HCT116 (cell line): ENCODE measurements at regions not wholly inside any gene's neighbourhood (a gene's known extent, or its start where the extent isn't known, plus 50 kb on each side); places are given as distances from the start of the nearest gene placed in this dataset.

Experiments
- ATAC-seq: fragments of 200-7000 bp; cut with Tn5 transposase; 2 replicates; pipeline ENCODE4 v1.9.1; 2020; ENCODE audit warnings: mild to moderate bottlenecking, moderate library complexity
- BruUV-seq: library from RNA; stranded (reverse); fragments of 400-500 nt; replicated peaks from 2 replicates; lab custom pipeline; 2021; lab: Mats Ljungman, UMichigan
- CTCF ChIA-PET: fragments of 300-600 bp; sonication (Branson Sonifier 250); formaldehyde crosslinking; loops from one replicate; lab custom pipeline; 2021; ENCODE audit warnings: antibody characterized with exemption; lab: Charles Lee
- POLR2A ChIA-PET: fragments of 300-600, 350-600 bp; sonication (Branson Sonifier 250); formaldehyde crosslinking; loops from one replicate; lab custom pipeline; 2021; ENCODE audit warnings: antibody characterized with exemption; lab: Charles Lee
- RAD21 ChIA-PET, 2 experiments: fragments of 300-600 bp; sonication (Branson Sonifier 250); formaldehyde crosslinking; loops; one replicate each; lab custom pipeline; 2023; ENCODE audit warnings: low total read pairs in 2 of 2; ENCODE audit not compliant: uncharacterized antibody in 2 of 2, unreplicated experiment in 2 of 2, low non-redundant PET in 1 of 2; lab: Charles Lee
- DNase-seq: peaks from one replicate; pipeline ENCODE4 v3.0.0-alpha.2; 2010; ENCODE audit warnings: low read depth, low spot score
- H2AFZ ChIP-seq: fragments of 200-600 bp; shearing (Covaris generic), sonication (generic); 2 replicates; pipeline ENCODE4 v1.6.1; 2017; ENCODE audit warnings: low read depth, mixed run types, mixed read lengths, antibody characterized with exemption, low read length; ENCODE audit not compliant: poor library complexity, severe bottlenecking
- H3K27ac ChIP-seq: 2 replicates; pipeline ENCODE4 v1.5.1; 2012; ENCODE audit warnings: low read depth, low read length
- H3K27me3 ChIP-seq: fragments of 200-600 bp; sonication (generic); 2 replicates; pipeline ENCODE4 v1.6.1; 2016; ENCODE audit warnings: mixed run types, low read length, mixed read lengths; ENCODE audit not compliant: insufficient read depth
- H3K36me3 ChIP-seq, 2 experiments: fragments of 200-500 bp in 1 of 2; fragments of 200-600 bp in 1 of 2; sonication (Bioruptor generic) in 1 of 2; sonication (generic) in 1 of 2; 2 replicates each; pipeline versions ENCODE4 v1.5.1 to v1.6.1; 2014 to 2016; ENCODE audit warnings: low read length in 2 of 2, inconsistent platforms in 1 of 2, mixed read lengths in 1 of 2, mixed run types in 1 of 2; ENCODE audit not compliant: insufficient read depth in 2 of 2, control insufficient read depth in 1 of 2
- H3K4me1 ChIP-seq, 2 experiments: fragments of 200-600 bp in 1 of 2; sonication (generic) in 1 of 2; 2 replicates each; pipeline versions ENCODE4 v1.5.1 to v1.6.1; 2012 to 2017; ENCODE audit warnings: low read length in 2 of 2, inconsistent platforms in 1 of 2, mild to moderate bottlenecking in 1 of 2, mixed read lengths in 1 of 2, mixed run types in 1 of 2, moderate library complexity in 1 of 2; ENCODE audit not compliant: insufficient read depth in 2 of 2, control insufficient read depth in 1 of 2
- H3K4me2 ChIP-seq: fragments of 200-600 bp; sonication (generic); 2 replicates; pipeline ENCODE4 v1.6.1; 2017; ENCODE audit warnings: mixed run types, low read length, mixed read lengths
- H3K4me3 ChIP-seq, 2 experiments: fragments of 200-600 bp in 1 of 2; sonication (generic) in 1 of 2; replicated peaks in 1 of 2; 2 replicates each; pipeline ENCODE4 v1.5.1; 2011 to 2016; ENCODE audit warnings: low read length in 2 of 2, control low read depth in 1 of 2, low read depth in 1 of 2, mild to moderate bottlenecking in 1 of 2, mixed read lengths in 1 of 2, mixed run types in 1 of 2
- H3K79me2 ChIP-seq: fragments of 200-600 bp; sonication (generic); 2 replicates; pipeline ENCODE4 v1.6.1; 2017; ENCODE audit warnings: mild to moderate bottlenecking, mixed run types, low read length, moderate library complexity, mixed read lengths; ENCODE audit not compliant: insufficient read depth
- H3K9ac ChIP-seq: fragments of 200-600 bp; sonication (generic); 2 replicates; pipeline ENCODE4 v1.6.1; 2016; ENCODE audit warnings: low read length, mixed read lengths
- H3K9me2 ChIP-seq: fragments of 200-600 bp; sonication (generic), shearing (Covaris generic); 2 replicates; pipeline ENCODE4 v1.6.1; 2017; ENCODE audit warnings: mixed run types, mild to moderate bottlenecking, moderate library complexity; ENCODE audit not compliant: insufficient read depth
- H3K9me3 ChIP-seq, 2 experiments: fragments of 200-500 bp in 1 of 2; fragments of 200-600 bp in 1 of 2; sonication (Bioruptor generic) in 1 of 2; sonication (generic) in 1 of 2; 2 replicates each; pipeline ENCODE4 v1.6.1; 2014 to 2017; ENCODE audit warnings: low read length in 2 of 2, mixed read lengths in 2 of 2, inconsistent platforms in 1 of 2, low read depth in 1 of 2, mild to moderate bottlenecking in 1 of 2, mixed run types in 1 of 2, moderate library complexity in 1 of 2; ENCODE audit not compliant: control insufficient read depth in 1 of 2, insufficient read depth in 1 of 2
- H4K20me1 ChIP-seq: fragments of 200-600 bp; sonication (generic), shearing (Covaris generic); 2 replicates; pipeline ENCODE4 v1.6.1; 2017; ENCODE audit warnings: mixed run types, mild to moderate bottlenecking, moderate library complexity; ENCODE audit not compliant: insufficient read depth
- CEBPB ChIP-seq: IDR thresholded peaks from 2 replicates; pipeline ENCODE4 v1.6.1; 2012; ENCODE audit warnings: low read depth
- ELF1 ChIP-seq: IDR thresholded peaks from 2 replicates; pipeline ENCODE4 v1.6.1; 2012; ENCODE audit warnings: low read depth, borderline replicate concordance
- EZH2 ChIP-seq: fragments of 200-600 bp; sonication (generic); IDR thresholded peaks from 2 replicates; pipeline ENCODE4 v1.6.1; 2017; ENCODE audit warnings: antibody characterized with exemption, mixed run types
- EZH2phosphoT487 ChIP-seq: fragments of 200-600 bp; IDR thresholded peaks from 2 replicates; pipeline ENCODE4 v1.6.1; 2018; ENCODE audit warnings: antibody characterized with exemption, borderline replicate concordance
- FOSL1 ChIP-seq: IDR thresholded peaks from 2 replicates; pipeline ENCODE4 v1.6.1; 2012; ENCODE audit warnings: low read depth
- JUND ChIP-seq: IDR thresholded peaks from 2 replicates; pipeline ENCODE4 v1.6.1; 2012
- POLR2AphosphoS5 ChIP-seq: IDR thresholded peaks from 2 replicates; pipeline ENCODE4 v1.6.1; 2011; ENCODE audit warnings: mild to moderate bottlenecking, low read depth, low read length, moderate library complexity
- RAD21 ChIP-seq: IDR thresholded peaks from 2 replicates; pipeline ENCODE4 v1.6.1; 2012; ENCODE audit warnings: low read depth, mild to moderate bottlenecking
- SIN3A ChIP-seq: IDR thresholded peaks from 2 replicates; pipeline ENCODE4 v1.6.1; 2012; ENCODE audit warnings: low read depth
- SP1 ChIP-seq: IDR thresholded peaks from 2 replicates; pipeline ENCODE4 v1.6.1; 2012; ENCODE audit warnings: low read depth
- SRF ChIP-seq: IDR thresholded peaks from 2 replicates; pipeline ENCODE4 v1.6.1; 2012; ENCODE audit warnings: low read depth
- YY1 ChIP-seq: IDR thresholded peaks from 2 replicates; pipeline ENCODE4 v1.6.1; 2011; ENCODE audit warnings: low read length, low read depth, moderate library complexity, mild to moderate bottlenecking; ENCODE audit not compliant: insufficient replicate concordance; ENCODE audit errors: extremely low read depth
- ZFX ChIP-seq: fragments of 450-650 bp; IDR thresholded peaks from 2 replicates; pipeline ENCODE4 v1.6.1; 2017
- ZNF274 ChIP-seq: fragments of 200-500 bp; sonication (Bioruptor generic); IDR thresholded peaks from 2 replicates; pipeline ENCODE4 v1.6.1; 2014; ENCODE audit warnings: mild to moderate bottlenecking, low read depth, low read length, inconsistent platforms
- intact Hi-C: fragments of 100-400 bp; cut with micrococcal nuclease; formaldehyde crosslinking; loops from 2 replicates; pipeline ENCODE4 v1.10.0; 2022
- TF ChIP-seq, protein P1 (sequence below): IDR thresholded peaks from 2 replicates; pipeline ENCODE4 v1.6.1; 2012
- TF ChIP-seq, protein P2 (sequence below), 3 experiments: fragments of 200-600 bp in 1 of 3; sonication (generic) in 1 of 3; IDR thresholded peaks in 2 of 3; conservative IDR thresholded peaks in 1 of 3; 2 replicates each; pipeline ENCODE4 v1.5.1; 2012 to 2017; ENCODE audit warnings: low read depth in 2 of 3, low read length in 2 of 3, antibody characterized with exemption in 1 of 3, borderline replicate concordance in 1 of 3, control low read depth in 1 of 3, mild to moderate bottlenecking in 1 of 3, mixed read lengths in 1 of 3, mixed run types in 1 of 3, moderate library complexity in 1 of 3; ENCODE audit not compliant: insufficient read depth in 1 of 3
- TF ChIP-seq, protein P3 (sequence below): IDR thresholded peaks from 2 replicates; pipeline ENCODE4 v1.6.1; 2012
- TF ChIP-seq, protein P4 (sequence below): IDR thresholded peaks from 2 replicates; pipeline ENCODE4 v1.6.1; 2011; ENCODE audit warnings: mild to moderate bottlenecking, low read length, moderate library complexity; ENCODE audit not compliant: insufficient replicate concordance; ENCODE audit errors: extremely low read depth

DNA sequence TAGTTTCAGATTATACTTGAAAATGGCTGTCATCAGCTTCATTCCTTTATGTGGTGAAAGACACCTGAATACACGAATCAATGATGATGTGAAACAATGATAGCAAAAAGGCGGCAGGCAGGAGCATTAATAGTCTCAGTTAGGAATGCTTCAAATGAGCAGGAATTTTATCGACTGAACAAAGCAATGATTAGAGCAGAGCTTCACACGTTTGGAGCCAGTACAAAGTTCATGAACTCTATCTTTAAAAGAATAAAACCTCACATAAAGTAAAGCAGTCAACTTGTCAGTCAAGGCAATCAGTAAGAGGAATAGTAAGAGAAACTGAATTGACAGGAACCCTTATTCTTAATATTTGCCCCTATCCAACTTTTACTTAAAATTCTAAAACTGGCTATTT, 78.4 kb upstream of the SERTAD2 start:
- BruUV-seq = no TSS peak
- ChIA-PET POLR2A (no interaction called here), CTCF (no interaction called here), RAD21 (no interaction called here)
- no peak overlapping the region for H3K9ac ChIP-seq
- no peak overlapping the region for H3K27ac ChIP-seq
- intact Hi-C loops = no loop called here
- peaks cover 20% of the 10 kb centered on the region; the same call in 1 of the 2 replicates for H3K79me2 ChIP-seq
- TF ChIP-seq FOSL1 (no peak), CEBPB (no peak)
- TF ChIP-seq, protein P1, sequence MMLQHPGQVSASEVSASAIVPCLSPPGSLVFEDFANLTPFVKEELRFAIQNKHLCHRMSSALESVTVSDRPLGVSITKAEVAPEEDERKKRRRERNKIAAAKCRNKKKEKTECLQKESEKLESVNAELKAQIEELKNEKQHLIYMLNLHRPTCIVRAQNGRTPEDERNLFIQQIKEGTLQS = no peak
- H3K27me3 ChIP-seq = no peaks in the 10 kb centered on the region
- H3K9me2 ChIP-seq = no peaks in the 10 kb centered on the region
- H3K4me1 ChIP-seq = peaks cover 9 to 12% of the 10 kb centered on the region in 2 experiments; a peak in 3 of 4 replicates
- H4K20me1 ChIP-seq = 0 out of 2 replicates have a peak, but pooled peaks cover 1% of the 10 kb centered on the region
- H3K36me3 ChIP-seq = no peaks in the 10 kb centered on the region
- H2AFZ ChIP-seq = no peak overlapping the region
- H3K4me3 ChIP-seq = no peak overlapping the region
- ATAC-seq = no peak
- no peak for DNase-seq
- H3K9me3 ChIP-seq = no peaks in the 10 kb centered on the region
- H3K4me2 ChIP-seq = no peak overlapping the region

DNA sequence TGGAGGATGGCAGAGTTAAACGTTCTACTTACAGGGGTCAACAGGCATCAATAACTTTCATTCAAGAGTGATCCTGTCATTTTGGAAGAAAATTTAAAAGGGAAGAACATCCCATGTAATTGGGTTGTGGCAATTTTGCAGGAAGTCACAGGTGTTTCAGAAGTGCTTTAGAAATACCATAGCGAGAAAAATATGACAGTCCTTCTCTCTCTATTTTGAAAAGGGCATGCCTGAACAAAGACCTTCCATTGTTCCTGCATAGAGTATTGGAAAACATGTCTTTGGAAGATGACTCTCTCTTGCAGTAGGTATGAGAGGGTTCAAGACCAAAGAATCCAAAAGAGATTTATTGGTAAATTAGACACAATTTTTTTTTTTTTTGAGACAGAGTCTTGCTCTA, 81.8 kb upstream of the SERTAD2 start:
- ATAC-seq (no peak), DNase-seq (no peak)
- Histone ChIP-seq H4K20me1 (no peaks in the 10 kb centered on the region), H3K9me2 (no peaks in the 10 kb centered on the region), H3K27me3 (no peaks in the 10 kb centered on the region), H3K4me2 (no peak overlapping the region), H3K4me3 (no peak overlapping the region), H3K9me3 (no peaks in the 10 kb centered on the region), H3K36me3 (no peaks in the 10 kb centered on the region), H2AFZ (no peak overlapping the region), H3K79me2 (peaks cover 26% of the 10 kb centered on the region), H3K4me1 (peaks cover 6 to 9% of the 10 kb centered on the region in 2 experiments; a peak in 3 of 4 replicates), H3K9ac (no peak overlapping the region), H3K27ac (no peak overlapping the region)
- intact Hi-C loops = no loop called here
- POLR2A ChIA-PET = no interaction called here
- BruUV-seq = no TSS peak
- TF ChIP-seq ZNF274 = no peak
- TF ChIP-seq RAD21 = no peak
- no peak for TF ChIP-seq FOSL1
- TF ChIP-seq, protein P2, sequence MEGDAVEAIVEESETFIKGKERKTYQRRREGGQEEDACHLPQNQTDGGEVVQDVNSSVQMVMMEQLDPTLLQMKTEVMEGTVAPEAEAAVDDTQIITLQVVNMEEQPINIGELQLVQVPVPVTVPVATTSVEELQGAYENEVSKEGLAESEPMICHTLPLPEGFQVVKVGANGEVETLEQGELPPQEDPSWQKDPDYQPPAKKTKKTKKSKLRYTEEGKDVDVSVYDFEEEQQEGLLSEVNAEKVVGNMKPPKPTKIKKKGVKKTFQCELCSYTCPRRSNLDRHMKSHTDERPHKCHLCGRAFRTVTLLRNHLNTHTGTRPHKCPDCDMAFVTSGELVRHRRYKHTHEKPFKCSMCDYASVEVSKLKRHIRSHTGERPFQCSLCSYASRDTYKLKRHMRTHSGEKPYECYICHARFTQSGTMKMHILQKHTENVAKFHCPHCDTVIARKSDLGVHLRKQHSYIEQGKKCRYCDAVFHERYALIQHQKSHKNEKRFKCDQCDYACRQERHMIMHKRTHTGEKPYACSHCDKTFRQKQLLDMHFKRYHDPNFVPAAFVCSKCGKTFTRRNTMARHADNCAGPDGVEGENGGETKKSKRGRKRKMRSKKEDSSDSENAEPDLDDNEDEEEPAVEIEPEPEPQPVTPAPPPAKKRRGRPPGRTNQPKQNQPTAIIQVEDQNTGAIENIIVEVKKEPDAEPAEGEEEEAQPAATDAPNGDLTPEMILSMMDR (IDR thresholded peaks at IDR 0.05 in 2 of 3, conservative IDR thresholded peaks at IDR 0.05 in 1 of 3; ENCODE audit: borderline replicate concordance in 1 of 3, insufficient read depth in 1 of 3, low read depth in 2 of 3, low read length in 2 of 3) = no peak
- no peak for TF ChIP-seq POLR2AphosphoS5
- TF ChIP-seq, protein P3, sequence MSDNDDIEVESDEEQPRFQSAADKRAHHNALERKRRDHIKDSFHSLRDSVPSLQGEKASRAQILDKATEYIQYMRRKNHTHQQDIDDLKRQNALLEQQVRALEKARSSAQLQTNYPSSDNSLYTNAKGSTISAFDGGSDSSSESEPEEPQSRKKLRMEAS = no peak
- TF ChIP-seq SP1 = no peak
- TF ChIP-seq, protein P1 = no peak
- no peak for TF ChIP-seq YY1
- TF ChIP-seq EZH2 = no peak
- TF ChIP-seq CEBPB = no peak
- TF ChIP-seq SRF = no peak
- TF ChIP-seq EZH2phosphoT487 = no peak
- TF ChIP-seq, protein P4, sequence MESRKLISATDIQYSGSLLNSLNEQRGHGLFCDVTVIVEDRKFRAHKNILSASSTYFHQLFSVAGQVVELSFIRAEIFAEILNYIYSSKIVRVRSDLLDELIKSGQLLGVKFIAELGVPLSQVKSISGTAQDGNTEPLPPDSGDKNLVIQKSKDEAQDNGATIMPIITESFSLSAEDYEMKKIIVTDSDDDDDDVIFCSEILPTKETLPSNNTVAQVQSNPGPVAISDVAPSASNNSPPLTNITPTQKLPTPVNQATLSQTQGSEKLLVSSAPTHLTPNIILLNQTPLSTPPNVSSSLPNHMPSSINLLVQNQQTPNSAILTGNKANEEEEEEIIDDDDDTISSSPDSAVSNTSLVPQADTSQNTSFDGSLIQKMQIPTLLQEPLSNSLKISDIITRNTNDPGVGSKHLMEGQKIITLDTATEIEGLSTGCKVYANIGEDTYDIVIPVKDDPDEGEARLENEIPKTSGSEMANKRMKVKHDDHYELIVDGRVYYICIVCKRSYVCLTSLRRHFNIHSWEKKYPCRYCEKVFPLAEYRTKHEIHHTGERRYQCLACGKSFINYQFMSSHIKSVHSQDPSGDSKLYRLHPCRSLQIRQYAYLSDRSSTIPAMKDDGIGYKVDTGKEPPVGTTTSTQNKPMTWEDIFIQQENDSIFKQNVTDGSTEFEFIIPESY = no peak
- no peak for TF ChIP-seq SIN3A
- TF ChIP-seq ELF1 = no peak
- TF ChIP-seq ZFX = no peak
- TF ChIP-seq JUND = no peak
- RAD21 ChIA-PET = no interaction called here
- CTCF ChIA-PET = no interaction called here
